NCI-H1105 treated with DMSO at 0.1 percent for 48 hours (cell line): ENCODE measurements at regions not wholly inside any gene's neighbourhood (a gene's known extent, or its start where the extent isn't known, plus 50 kb on each side); places are given as distances from the start of the nearest gene placed in this dataset.
"Not testable (repeated sequence)": the region's sequence is repeated elsewhere in the genome, so short reads cannot be mapped to it uniquely, and the experiment has no call there.

ENCODE experiments used
- DNase-seq: peaks from one replicate; lab custom pipeline; 2025; lab: John Stamatoyannopoulos, UW

DNA sequence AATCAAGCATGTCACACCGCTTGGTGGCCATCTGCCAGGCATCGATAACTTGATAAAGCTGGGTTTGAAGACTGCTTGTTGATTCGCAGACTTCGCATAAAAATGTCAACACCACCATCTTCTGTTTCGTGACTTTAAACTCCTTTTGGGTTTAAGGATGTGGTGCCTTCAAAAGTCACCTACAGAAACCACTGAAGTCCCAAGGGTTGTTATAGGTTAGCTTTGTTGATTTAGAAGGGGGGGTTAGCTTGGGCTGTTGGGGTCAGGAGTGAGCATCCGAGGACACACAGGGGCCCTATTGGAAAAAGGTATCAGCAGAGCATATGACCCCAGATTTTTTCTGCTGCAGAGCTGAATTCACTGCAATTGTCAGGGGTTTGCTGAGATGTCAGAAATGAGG is 76.7 kb upstream of the SSTR4 start:
- DNase-seq, result no peak

DNA sequence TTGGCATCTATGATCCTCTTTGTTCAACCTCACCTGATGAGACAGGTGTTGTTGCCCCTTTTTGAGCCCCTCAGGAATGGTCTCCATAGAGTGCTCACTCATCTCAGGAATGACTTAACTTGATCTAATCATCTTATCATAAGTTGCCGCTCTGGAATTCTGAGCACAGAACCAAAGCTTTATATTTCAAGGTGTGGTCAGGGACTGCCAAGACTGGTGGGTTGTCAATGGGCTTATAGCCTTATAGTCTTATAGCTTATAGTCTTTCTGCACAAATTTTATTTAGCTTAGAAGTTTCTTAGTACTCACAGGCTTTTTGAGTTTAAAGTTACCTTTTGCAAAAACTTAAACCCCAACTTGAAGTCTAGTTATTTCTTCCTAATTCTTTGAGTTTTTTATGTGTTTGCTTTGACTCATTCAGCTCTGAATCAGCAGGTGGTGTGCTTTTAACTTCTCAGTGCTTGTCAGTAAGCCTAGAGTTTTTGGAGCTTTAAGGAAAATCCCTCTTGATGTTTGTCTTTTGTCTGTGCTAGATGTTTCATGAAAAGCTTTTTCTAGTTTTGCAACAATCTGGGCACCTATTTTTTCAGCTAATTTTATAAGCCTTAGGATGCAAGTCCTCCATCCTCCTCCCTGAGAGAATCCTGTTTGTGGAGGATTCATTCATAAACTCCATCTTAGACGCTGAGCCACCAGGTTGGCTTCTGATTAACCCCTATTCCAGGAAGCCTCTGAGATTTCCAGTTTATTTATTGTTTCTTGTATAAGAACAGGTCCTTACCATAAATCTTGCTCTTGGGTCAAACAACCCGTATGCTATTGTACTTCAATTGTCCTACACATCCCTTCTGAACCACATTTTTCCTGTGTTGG is 72.3 kb upstream of the SSTR4 start:
- no peak for DNase-seq

DNA sequence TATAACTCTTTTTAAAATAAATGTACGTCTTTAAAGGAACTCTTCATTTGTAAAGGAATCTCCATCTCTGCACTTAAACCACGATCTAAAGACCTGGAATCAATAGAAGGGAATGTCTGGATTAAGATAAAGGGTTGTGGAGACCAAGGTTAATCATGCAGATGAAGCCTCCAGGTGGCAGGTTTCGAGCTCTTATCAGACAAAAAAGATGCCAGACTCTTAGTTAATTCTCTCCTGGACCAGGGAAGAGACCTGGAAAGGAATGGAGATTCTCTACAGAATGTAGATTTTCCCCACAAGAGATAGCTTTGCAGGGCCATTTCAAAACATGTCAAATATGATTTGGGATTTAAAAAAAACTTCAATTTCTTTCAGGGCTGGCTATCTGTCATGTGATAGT is 71.5 kb upstream of the SSTR4 start:
- DNase-seq, result no peak

DNA sequence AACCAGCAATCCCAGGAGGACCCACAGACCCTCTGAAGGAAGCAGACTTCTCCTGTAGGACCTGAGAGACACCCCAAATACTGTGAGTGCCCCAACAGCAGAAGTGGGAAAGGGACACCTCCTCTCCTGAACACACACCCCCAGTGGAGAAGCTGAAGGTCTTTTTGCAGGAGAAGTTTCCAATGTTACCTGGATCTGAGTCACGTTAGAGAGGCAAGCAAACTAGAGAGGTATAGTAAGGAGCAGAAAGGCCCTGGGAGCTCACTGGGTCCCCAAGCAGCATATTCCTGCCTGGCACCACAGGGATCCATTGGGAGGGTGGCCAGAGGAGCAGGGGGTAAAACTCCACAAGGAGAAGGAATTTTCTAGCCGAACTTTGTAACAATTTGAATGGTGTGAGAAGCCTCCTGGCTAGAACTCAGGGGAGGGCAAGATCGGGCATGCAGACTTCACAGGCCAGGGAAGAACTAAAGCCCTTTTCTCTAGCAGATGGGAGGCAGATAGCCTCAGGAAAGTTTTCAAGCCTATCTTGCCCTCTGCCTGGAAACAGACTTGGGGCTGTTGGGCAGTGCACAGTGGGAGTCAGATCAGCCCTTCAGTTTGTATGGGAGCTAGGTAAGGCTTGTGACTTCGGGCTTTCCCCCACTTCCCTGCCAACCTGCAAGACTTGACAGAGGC is 68.2 kb upstream of the SSTR4 start:
- no peak for DNase-seq

DNA sequence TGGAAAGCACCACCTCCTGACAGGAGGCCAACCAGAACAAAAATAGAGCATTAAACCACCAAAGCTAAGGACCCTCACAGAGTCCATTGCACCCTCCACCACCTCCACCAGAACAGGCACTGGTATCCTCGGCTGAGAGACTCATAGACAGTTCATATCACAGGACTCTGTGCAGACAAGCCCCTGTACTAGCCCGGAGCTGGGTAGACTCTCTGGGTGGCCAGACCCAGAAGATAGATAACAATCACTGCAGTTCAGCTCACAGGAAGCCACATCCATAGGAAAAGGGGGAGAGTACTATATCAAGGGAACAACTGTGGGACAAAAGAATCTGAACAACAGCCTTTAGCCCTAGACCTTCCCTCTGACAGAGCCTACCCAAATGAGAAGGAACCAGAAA is 67.4 kb upstream of the SSTR4 start:
- not testable (repeated sequence) for DNase-seq

DNA sequence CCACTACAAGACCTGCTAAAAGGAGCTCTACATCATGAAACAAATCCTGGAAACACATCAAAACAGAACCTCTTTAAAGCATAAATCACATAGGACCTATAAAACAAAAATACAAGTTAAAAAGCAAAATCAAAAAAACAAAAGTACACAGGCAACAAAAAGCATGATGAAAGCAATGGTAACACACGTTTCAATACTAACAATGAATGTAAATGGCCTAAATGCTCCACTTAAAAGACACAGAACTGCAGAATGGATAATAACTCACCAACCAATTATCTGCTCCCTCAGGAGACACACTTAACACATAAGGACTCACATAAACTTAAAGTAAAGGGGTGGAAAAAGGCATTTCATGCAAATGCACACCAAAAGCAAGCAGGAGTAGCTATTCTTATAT is 66.1 kb upstream of the SSTR4 start:
- not testable (repeated sequence) for DNase-seq

DNA sequence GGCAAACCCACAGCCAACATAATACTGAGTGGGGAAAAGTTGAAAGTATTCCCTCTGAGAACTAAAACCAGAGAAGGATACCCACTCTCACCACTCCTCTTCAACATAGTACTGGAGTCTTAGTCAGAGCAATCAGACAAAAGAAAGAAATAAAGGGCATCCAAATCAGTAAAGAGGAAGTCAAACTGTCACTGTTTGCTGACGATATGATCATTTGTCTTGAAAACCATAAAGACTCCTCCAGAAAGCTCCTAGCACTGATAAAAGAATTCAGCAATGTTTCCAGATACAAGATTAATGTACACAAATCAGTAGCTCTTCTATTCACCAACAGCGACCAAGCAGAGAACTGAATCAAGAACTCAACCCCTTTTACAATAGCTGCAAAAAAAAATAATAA is 64.0 kb upstream of the SSTR4 start:
- not testable (repeated sequence) for DNase-seq

DNA sequence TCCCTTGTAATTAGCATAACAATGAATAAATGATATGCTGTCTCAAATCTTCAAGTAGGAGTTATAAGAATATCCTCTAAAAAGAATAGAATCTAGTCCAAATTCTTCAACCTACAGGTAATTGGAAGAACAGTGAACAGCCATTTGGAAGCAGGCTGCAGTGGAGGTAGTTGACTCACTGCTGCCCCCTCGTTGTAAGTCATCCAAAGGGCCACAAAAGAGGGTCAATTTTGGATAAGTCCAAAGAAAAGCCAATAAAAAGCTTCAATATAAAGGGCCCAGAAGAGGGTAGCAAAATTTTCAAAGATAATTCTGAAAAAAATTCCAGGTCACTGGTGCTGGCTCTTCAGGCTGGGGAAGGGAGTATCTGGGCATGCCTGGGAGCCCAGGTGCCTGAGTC is 60.8 kb upstream of the SSTR4 start:
- no peak for DNase-seq

DNA sequence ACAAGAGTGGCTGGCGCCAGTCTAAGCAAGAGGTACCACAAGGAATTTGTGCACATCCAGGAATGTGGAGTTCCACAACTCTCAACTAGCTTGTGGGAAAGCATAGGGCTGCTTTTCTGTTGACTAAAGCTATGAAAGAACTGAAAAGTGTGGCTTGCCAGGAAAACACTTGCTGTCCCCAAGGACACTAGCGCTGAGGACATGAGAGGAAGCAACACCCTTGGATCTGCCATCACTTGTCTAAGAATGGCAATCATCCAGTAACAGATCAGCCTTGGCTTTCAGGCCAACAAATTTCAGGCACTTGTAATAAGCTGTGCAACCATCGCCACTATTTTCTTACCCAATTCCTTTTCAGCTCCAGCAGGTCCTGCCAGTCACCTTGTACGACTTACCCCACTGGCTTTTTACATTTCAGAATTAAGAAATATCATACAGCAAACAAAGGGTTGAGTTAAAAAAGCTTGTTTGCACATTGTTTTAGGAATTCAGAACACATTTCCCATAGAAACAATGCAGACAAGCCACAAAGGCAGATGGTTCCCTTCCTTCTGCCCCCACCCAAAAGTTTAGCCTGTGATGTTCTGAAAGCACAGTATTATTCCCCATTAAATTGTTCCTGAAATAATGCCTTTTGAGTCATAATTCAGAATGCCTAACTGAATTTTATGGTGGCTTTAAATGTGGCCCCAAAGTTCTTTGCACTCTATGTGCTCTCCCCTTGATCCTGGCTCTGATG is 57.9 kb upstream of the SSTR4 start:
- DNase-seq, result no peak

DNA sequence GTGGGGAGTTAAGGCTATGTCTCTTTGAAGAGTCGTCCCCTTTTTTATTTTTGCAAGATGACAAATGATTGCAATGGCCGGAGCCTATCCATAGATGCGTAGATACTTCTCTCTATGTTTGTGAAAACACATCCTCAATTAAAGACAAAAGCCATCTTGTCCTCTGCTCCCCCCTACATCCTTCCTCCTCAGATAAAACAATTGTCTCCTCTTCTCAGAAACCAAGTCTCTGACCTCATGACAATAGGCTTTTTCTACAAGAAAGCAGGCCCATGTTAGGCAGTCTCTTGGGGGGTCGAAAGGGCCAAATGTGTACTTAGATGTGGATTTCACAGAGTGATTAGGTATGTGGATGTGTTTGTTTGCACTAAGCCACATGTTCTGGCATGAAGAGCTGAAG is 51.1 kb upstream of the SSTR4 start:
- no peak for DNase-seq

DNA sequence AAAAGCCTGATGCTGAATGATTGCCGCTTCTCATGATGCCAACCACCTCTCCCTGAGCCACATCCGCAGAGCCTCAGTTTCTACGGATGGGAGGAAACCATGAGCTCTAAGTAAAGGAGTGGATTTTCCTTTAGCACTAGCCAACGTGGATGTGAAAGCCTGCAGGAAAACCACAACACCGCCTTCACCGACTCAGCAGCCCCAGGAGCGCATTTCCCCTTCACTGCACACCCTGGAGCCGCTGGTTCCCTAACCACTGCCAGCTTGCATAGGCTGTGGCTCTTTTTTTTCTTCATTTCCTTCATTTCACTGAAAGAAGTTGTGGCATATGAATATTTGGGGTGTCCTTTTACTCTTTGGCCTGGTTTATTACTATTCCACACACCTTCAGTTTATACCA is 50.5 kb upstream of the SSTR4 start:
- no peak for DNase-seq

DNA sequence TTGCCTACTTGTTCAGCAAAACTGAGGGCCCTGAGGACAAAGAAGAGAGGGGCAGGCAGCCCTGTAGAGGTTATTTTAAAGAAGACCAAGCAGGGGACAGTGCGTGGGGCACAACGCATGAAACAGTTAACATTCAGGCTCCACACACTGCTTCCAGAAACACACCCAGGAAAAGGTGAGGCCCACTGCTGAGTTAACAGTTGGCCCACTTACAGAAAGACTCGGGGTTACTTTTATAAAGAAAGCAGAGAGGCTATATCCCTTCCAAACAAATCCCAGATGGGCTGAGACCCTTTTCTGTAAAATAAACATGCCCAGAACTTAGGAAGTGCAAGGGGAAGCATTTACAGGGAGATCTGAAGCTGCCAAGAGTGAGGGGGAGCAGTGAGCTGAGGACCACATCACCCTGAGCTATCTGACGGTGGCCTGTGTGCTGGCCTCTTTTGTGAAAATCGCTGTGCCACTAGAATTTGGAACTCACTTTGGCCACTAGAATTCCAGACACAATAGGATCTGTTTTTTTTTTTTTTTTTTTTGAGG is 49.8 kb upstream of the SSTR4 start:
- no peak for DNase-seq
